COLO668 (cell line): ENCODE measurements at regions not wholly inside any gene's neighbourhood (a gene's known extent, or its start where the extent isn't known, plus 50 kb on each side); places are given as distances from the start of the nearest gene placed in this dataset.

ENCODE experiments used
- DNase-seq: peaks from one replicate; lab custom pipeline; 2025; ENCODE audit not compliant: unreplicated experiment; lab: John Stamatoyannopoulos, UW

DNA sequence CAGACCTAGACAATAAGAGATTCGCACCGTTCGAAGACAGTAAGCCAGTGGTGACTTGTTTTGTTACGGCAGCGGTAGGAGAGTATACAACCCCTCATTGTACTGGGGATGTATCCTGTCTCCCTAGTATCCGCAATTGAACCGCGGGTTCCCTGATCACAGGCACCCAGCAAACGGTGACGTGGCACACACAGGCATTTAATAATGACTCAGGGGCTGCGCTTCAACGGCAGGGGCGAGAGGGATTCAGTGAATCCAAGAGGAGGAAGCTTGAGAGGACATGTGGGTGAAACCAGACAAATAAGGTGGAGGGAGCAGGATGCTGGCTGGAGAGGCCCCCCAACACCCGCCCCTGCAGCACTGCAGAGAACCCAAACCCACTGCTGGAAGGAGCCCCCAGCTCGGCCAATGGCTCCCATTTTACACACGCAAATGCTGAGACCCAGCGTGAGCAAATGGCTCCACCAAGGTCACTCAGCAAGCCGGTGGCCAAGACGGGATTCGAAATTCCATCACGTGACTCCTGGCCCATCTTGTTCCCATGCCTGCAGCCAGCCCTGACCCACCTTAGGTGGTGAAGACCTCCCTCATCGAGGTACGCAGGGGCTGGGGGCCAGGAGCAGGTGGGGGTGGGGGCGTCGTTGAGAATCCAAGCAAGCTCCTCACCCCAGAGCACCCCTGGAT lies 149.9 kb downstream of the SYF2 start:
- DNase-seq, result no peak

- DNase-seq, result no peak
Observed at GRCh38 chr1:25081496-25081895, 150.8 kb downstream of the SYF2 start.

DNA sequence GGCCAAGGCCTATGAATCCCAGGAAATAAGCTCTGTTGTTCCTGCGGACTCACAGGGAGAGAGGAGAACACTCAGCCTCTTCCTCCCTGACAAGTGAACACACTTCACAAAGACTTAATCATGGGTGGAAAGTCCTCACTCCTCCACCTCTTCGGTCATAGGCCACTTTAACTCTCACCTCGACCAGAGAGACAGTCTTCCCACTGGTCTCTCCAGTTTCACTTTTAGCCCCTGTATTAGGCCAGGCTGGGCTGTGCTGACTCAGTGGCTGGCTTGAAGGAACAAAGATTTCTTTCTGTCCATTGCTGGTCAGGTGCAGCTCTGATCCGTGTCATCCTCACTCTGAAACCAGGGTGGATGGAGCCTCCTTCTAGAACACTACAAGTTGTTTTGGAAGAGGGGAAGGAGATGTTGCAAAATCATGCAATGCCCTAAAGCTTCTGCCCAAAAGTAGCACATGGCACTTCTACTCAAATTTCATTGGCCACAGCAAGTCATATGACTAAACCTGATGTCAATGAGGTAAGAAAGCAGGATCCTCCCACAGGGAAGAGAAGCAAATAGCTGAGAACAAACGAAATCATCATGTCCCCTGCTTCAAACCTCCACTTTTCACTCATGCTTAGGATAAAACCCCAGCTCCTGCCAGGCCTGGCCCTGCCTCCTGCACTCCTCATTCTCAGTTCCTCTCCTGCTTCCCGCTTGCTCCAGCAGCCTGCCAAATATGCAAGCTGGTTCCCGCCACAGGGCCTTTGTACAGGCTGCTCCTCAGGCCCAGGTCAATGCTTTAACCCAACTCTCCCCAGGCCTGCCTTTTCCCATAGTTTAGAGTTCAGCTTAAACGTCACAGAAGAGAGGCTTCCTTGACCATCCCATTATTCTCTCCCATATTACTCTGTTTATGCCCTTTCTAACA lies 150.5 kb upstream of the RUNX3 start:
- DNase-seq, result no peak

DNA sequence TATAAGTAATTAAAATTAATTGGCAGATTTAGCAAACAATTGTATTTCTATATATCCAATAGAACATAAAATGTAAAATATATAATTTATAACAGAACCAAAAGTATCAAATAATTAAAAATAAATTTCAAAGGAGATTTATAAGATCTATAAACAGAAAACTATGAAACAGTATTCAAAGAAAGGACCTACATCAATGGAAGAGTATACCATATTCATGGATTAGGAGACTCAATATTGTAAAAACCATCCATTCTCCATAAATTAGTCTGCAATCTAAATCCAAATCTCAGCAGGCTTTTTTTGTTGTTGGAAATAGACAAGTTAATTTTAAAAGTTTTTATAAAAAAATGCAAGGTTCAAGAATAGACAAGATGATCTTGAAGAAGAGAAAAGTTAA lies 149.0 kb upstream of the RUNX3 start:
- no peak for DNase-seq

DNA sequence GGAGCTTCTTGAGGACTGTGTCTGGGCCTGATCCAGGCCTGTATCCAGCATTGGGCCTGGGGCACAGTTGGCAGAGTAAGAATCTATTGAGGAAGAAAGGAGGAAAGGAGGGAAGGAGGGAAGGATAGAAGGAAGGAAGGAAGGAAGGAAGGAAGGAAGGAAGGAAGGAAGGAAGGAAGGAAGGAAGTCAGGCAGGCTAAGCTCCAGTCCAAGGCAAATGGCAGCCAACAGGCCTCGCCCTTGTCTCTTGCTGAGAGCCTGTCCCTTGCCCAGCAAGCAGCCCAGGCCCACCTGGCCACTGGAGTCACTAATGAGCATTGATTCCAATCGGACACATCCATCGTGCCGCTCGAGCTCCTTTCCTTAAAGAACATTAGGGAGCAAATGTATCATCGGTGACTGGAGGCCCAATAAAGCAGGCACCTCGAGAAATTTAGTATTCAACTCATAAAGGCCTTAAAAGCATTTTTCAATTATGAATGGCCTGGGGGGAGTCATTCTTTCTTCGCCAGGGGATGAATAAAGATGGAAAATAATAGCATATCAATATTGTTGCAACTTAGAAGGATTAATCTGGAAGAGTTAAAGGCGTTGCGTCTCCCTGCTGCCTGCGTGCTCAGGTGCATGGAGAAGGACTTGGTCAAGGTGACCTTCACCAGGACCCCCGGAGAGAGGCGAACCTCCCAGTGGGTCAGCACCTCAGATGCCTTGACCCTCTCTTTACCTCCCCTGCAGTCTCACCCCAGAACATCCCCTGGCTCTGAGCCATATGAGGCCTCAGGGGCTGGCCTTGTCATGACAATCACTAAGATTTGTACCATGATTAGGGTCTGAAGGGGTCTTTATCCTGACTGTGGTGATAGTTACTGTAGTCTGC lies 144.5 kb upstream of the RUNX3 start:
- no peak for DNase-seq

DNA sequence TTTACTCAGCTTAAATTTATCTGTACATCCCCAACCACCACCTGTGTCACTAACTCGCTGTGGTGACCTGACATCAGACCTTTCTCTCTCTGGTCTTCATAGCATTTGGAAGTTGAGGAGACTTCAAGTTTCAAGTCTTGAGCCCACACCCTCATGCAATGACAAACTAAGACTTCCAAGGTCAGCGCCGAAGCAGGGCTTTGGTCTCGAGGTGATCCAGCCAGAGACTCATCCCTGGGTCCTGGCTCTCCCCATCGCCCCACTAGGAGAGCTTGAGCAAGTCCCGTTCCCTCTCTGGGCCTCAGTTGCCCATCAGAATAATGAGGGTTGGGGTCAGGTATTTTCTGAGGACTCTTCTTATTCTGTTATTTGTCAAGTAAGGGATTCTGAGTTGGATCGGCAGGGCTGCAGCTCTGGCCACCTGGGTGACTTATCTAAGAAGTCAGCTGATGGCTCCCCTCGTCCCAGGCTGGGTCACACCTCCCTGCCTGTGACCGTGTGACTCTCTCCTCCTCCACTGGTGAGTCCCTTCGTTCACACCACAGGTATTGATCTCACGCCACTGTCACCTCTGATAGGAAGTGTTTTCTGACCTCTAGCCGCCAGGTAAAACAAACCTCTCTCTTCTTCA lies 143.7 kb upstream of the RUNX3 start:
- no peak for DNase-seq

DNA sequence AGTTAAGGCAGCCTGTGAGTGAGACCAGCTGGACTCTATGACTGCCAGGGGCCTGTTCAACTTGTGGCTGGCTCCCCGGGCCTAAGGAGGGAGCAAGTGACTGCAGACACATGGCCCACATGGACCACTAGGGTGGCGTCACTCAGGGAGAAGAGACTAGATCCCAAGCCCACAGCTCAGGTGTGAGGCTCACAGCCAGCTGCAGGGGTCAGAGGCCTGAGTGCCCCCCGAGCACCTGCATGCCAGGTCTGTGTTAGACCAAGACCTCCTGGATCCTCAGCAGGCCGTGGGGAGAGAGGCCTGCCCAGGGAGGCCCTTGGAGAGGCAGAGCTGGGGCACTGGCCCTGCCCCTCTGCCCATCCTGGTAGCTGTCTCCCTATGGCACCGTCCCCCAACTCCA lies 142.4 kb upstream of the RUNX3 start:
- DNase-seq, result no peak

GRCh38 chr1:25068829-25069228 lies 138.8 kb upstream of the RUNX3 start:
- no peak for DNase-seq

GRCh38 chr1:25068316-25068715 lies 138.2 kb upstream of the RUNX3 start:
- no peak for DNase-seq

DNA sequence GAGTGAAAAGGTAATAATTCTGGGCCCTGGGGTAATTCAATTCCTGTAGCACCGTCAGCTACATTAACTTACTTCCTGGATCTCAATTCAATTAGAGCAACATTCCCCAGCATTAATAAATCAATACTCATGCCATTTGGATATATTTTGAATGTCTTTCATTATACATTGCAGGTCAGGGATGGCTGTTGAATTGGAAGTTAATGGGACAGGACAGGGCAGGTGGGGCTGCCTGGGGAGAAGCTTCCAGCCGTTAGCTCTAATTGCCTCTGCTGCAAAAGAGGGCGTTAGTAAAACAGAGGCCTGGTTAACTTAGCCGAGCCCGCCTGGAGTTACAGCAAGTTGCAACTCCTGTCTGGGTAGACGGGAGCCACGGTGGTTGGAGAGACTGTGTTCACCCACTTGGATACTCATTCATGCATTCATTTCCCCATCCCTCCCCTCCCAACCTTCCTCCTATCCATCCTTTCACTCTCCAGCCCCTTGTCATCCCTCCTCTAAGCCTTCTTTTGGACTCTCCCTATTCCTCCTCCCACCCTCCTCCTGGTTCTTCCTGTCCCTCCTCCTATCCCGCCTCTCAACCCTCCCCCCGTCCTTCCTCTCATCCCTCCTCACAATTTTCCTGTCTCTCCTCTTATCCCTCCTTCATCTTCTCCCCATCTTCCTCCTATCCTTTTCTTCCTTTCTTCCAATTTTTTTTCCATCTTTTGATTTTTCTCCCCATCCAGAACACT lies 137.6 kb upstream of the RUNX3 start:
- no peak for DNase-seq

DNA sequence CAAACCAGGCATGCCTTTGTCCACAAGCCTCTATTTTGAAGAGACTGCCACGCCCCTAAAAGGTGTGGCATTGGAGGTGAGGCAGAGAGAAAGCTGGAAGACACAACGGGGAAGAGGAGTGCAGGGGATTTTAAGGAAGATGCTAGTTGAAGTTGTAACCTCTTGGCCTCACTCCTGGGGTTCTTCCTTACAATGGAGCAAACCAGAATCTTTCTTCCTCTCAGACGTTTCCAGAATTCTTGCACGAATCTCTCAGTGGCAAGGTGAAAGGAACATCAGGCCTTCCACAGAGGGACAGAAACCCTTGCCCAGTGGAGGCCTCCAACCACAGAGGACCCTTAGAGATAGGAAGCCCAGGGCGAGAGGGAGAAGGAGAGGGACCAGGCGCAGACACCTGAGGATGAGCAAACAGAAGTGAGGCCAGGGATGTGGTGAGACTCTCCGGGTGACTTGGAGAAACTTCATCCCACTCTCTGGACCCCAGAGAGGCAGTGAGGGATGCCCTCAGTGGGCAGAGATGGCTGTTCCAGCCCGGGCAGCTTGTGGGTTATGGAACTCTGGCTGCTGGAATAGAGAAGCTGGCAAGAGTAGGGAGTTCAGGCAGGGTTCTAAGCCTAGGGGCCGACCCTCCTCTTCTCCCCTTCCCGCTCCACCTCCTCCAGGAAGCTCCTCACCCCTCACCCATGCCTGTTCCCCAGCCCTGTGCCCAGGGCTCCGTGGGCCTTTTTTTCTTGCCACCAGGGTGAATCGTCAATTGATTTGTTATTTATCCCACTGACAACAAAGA lies 136.8 kb upstream of the RUNX3 start:
- DNase-seq, result no peak

DNA sequence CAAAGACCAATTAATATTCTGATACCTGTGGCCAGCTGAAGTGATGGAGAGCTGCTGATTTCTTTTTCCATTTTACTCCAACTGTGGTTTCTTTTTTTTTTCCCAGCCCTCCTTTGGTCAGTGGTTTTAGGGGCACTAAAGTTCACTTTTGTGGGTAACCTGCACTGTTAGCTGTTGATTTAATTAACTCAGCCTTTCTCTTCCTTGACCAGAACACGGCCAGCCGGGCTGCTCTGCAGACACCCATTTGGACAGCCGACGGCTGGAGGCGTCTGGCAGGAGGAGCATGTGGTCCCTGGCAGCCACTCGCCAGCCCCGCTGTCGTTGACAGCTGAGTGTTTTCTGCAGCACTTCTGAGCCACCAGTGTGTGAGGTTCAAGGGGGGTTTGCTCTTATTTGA lies 136.2 kb upstream of the RUNX3 start:
- DNase-seq, result no peak

GRCh38 chr1:25065795-25066238 lies 135.7 kb upstream of the RUNX3 start:
- no peak for DNase-seq

DNA sequence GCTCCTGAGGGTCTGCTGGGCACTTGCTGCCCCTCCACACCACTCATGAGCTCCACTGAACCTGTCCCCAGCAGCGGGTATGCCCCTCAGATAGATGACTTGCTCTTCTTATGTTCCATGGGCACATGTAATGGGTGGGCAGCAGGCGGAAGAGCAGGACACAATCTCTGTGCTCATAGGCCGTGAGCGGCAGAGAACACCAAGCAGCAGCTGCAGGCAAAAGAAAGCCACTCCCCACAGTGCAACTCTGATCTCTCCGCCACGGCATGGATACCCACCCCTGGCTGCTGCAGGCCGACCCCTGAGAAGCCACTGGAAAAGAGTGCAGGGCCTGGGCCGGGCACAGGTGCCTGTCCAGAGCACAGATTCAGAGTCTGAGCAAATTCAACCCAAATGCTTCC lies 135.2 kb upstream of the RUNX3 start:
- DNase-seq, result no peak

- DNase-seq, result no peak
Observed at GRCh38 chr1:25064465-25065240, 134.6 kb upstream of the RUNX3 start.

GRCh38 chr1:25063591-25064416 lies 133.7 kb upstream of the RUNX3 start:
- DNase-seq, result peak; percentile 44

DNA sequence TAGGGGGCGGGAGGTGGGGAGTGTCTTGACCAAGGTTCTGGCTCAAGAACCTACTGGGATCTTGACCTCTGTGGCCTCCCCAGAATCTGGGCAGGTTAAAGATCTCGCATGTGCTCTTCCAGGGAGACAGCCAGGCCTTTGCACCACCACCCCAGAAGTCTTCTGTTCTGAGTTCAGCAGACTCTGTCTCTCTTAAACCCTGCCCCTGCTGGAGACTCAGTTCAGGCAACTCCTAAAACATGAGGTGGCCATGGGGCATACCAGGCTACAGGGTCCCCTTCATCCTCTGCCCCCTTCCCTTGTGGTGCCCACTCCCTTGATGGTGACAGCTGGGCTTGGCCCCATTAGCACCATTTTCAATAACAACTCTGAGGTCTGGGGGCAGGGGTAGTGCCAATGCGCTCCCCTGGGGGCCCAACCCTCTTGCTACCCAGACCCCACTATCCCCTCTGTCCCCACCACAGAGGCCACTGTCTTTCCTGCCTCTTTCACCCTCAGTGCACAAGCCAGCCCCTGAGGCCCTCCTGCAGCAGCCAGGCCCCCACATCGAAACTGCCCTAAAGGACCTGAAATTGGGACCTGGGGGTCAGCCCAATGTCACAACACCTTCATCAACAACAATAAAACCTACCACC lies 132.7 kb upstream of the RUNX3 start:
- no peak for DNase-seq
